Activated CD4-positive, alpha-beta T cell treated with anti-CD3 and anti-CD28 coated beads for 36 hours (primary cell): ENCODE measurements at regions not wholly inside any gene's neighbourhood (a gene's known extent, or its start where the extent isn't known, plus 50 kb on each side); places are given as distances from the start of the nearest gene placed in this dataset.

ENCODE experiments used
- ATAC-seq: fragments of 200-7000 bp; cut with Tn5 transposase; one replicate; pipeline ENCODE4 v1.10.0; 2021; ENCODE audit warnings: mild to moderate bottlenecking, moderate library complexity
- CTCF ChIA-PET: fragments of 350-600 bp; sonication (Branson Sonifier 250); formaldehyde crosslinking; loops from one replicate; lab custom pipeline; 2021; ENCODE audit warnings: antibody characterized with exemption; lab: Charles Lee
- POLR2A ChIA-PET: fragments of 350-600 bp; sonication (Branson Sonifier 250); formaldehyde crosslinking; loops from one replicate; lab custom pipeline; 2021; ENCODE audit warnings: antibody characterized with exemption, inconsistent platforms; lab: Charles Lee
- DNase-seq: peaks from one replicate; pipeline ENCODE4 v3.0.0-alpha.2; 2020
- H3K27ac Mint-ChIP-seq: one replicate; pipeline ENCODE4 v1.8.0; 2021; ENCODE audit warnings: mixed read lengths
- H3K27me3 Mint-ChIP-seq: one replicate; pipeline ENCODE4 v1.8.0; 2021; ENCODE audit warnings: mixed read lengths
- H3K36me3 Mint-ChIP-seq: one replicate; pipeline ENCODE4 v1.8.0; 2021; ENCODE audit warnings: low read depth, mixed read lengths
- H3K4me1 Mint-ChIP-seq: one replicate; pipeline ENCODE4 v1.8.0; 2021; ENCODE audit warnings: mixed read lengths
- H3K4me3 Mint-ChIP-seq: one replicate; pipeline ENCODE4 v1.8.0; 2021; ENCODE audit warnings: mild to moderate bottlenecking, moderate library complexity, mixed read lengths
- H3K9me3 Mint-ChIP-seq: one replicate; pipeline ENCODE4 v1.8.0; 2021; ENCODE audit warnings: low read depth, mixed read lengths
- intact Hi-C, 2 experiments: fragments of 100-400 bp; cut with DNase I in 1 of 2; cut with micrococcal nuclease in 1 of 2; formaldehyde crosslinking; loops; one replicate each; pipeline versions ENCODE4 v1.14.2 to v1.15.1; 2022 to 2024; cut with DNase I, micrococcal nuclease

DNA sequence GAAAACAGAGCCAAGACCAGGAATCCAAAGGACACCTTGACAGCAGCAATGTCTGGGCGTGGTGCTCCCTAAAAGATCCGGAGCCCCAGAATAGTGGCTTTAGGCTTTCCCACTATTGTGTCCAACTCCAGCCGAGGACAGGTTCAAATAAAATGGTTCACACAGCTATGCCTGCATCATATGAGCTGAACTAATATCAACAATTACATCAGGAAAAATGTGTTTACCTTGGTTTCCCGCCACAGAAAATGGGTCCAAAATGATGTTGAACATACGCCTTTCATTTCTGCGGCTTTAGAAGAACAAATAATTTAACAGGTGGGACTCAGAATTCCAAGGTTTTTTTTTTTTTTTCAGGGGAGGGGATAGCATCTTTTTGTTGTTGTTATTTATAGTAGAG, 93.6 kb downstream of the OSR1 start:
- ChIA-PET POLR2A (no interaction called here), CTCF (no interaction called here)
- DNase-seq, result no peak
- ATAC-seq, result no peak
- no peaks in the 10 kb centered on the region for H3K4me1 Mint-ChIP-seq
- intact Hi-C loops, result no loop called here
- H3K4me3 Mint-ChIP-seq, result no peak overlapping the region
- no peaks in the 10 kb centered on the region for H3K36me3 Mint-ChIP-seq
- H3K9me3 Mint-ChIP-seq, result peaks cover 2% of the 10 kb centered on the region
- no peak overlapping the region for H3K27ac Mint-ChIP-seq
- H3K27me3 Mint-ChIP-seq, result no peaks in the 10 kb centered on the region

DNA sequence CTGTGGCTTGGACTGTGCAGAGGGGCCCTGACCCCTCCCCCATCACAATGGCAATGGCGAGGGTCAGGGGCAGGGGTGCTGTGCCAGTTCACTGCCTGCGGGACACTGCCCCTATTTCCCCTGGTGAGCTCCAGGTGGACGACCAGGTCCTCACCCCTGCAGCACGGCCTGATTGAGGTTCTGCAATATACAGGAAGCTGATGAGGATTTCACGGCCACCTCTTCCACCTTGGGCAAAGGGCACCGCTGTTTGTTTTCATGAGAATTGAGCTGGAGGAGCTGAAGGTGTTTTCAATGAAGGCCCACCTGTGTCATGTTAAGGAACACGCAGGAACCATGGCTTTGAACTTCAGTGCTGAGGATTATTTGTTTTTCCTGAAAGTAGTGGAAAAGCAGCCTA, 96.3 kb downstream of the OSR1 start:
- Mint-ChIP-seq H3K27ac (no peak overlapping the region), H3K36me3 (no peaks in the 10 kb centered on the region), H3K27me3 (no peaks in the 10 kb centered on the region), H3K9me3 (peaks cover 4% of the 10 kb centered on the region), H3K4me1 (no peaks in the 10 kb centered on the region), H3K4me3 (no peak overlapping the region)
- no peak for DNase-seq
- POLR2A ChIA-PET, result no interaction called here
- ATAC-seq, result no peak
- CTCF ChIA-PET, result interaction anchor here (0.5 kb wide), 1 partner anchor 961 kb away, joined by 3 read pairs; no protein-coding TSS in a partner anchor
- intact Hi-C loops, result no loop called here

DNA sequence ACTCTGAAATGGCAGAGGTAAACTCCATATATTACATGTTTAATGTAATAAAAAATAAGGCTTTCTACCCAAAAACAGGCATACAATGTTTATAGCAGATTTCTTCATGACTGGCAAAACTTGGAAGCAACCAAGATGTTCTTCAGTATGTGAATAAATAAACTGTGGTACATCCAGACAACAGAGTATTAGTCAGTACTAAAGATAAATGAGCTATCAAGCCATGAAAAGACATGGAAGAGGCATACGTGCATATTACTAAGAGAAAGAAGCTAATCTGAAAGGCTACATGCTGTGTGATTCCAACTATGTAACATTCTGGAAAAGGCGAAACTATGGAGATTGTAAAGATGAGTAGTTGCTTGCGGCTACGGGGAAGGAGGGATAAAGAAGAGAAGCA, 97.4 kb downstream of the OSR1 start:
- peaks cover 4% of the 10 kb centered on the region for H3K9me3 Mint-ChIP-seq
- no peak for ATAC-seq
- H3K27ac Mint-ChIP-seq, result no peak overlapping the region
- H3K4me1 Mint-ChIP-seq, result no peaks in the 10 kb centered on the region
- POLR2A ChIA-PET, result no interaction called here
- H3K4me3 Mint-ChIP-seq, result no peak overlapping the region
- no peak for DNase-seq
- no peaks in the 10 kb centered on the region for H3K27me3 Mint-ChIP-seq
- intact Hi-C loops, result no loop called here
- CTCF ChIA-PET, result no interaction called here
- no peaks in the 10 kb centered on the region for H3K36me3 Mint-ChIP-seq

DNA sequence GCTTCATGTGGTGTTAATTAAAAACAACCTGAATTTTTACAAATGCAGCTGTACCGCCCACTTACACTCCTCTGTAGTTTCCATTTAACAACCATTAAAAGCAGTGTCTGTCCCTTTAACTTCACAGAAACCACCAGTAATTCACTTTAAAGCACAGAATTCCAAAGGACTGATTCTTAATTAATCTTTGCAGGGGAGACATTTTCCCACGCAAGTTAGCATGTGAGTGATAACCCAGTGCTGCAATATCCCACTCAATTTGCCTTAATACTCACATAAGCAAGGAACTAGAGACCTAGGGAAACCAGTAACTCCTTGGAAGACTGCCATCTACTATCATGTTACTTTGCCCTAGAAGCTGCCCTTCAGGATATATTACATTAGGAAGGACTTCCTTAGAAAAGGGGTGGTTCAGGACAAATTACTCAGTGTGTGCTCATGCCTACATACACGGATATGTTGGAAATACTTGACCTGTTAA, 102.3 kb downstream of the OSR1 start:
- Mint-ChIP-seq H3K27me3 (peaks cover 4% of the 10 kb centered on the region), H3K4me3 (no peak overlapping the region), H3K9me3 (peaks cover 4% of the 10 kb centered on the region), H3K4me1 (no peaks in the 10 kb centered on the region), H3K36me3 (no peaks in the 10 kb centered on the region), H3K27ac (no peak overlapping the region)
- ChIA-PET POLR2A (no interaction called here), CTCF (no interaction called here)
- ATAC-seq (no peak), DNase-seq (no peak)
- intact Hi-C loops, result no loop called here

DNA sequence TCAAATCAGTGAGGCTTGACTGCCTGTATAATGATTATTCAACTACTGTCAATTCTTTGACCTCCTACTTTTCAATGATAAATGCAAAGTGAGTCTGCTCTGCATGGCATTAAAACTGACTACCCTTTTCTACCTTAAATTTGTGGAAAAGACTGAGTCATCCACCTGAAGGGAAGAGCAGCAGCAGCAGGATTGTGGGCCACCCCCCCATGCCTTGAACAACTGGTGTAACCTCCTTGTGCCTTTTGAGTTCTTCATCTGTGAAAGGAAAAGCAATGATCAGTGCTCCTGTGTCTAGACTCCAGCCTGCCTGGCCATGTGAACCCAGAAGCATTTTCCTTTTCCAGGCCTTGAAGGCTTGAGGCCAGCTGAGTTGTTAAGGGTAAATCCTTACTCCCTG, 102.9 kb downstream of the OSR1 start:
- peaks cover 4% of the 10 kb centered on the region for H3K9me3 Mint-ChIP-seq
- H3K27me3 Mint-ChIP-seq, result peaks cover 4% of the 10 kb centered on the region
- ATAC-seq (no peak), DNase-seq (no peak)
- CTCF ChIA-PET, result no interaction called here
- POLR2A ChIA-PET, result no interaction called here
- H3K27ac Mint-ChIP-seq, result no peak overlapping the region
- no peak overlapping the region for H3K4me3 Mint-ChIP-seq
- intact Hi-C loops, result no loop called here
- H3K4me1 Mint-ChIP-seq, result no peaks in the 10 kb centered on the region
- H3K36me3 Mint-ChIP-seq, result no peaks in the 10 kb centered on the region

DNA sequence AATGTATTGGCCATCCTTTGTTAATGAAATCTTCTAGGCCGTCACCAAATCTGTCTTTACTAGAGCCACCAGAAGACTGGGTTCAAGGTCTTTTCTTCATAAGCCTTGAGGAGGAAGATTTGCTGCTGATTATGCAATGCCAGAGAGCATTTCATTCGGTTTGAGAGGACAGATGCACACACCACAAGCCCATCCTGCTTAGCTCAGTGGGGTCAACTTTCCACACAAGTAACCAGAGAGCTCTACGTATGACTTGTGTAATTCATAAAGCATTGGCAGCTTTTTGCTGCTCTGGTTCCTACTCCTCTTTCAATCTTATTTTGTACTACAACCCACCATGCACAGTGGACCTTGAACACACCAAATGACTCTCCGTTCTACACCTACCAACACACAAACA, 106.9 kb downstream of the OSR1 start:
- Mint-ChIP-seq H3K4me3 (no peak overlapping the region), H3K27ac (no peak overlapping the region), H3K36me3 (no peaks in the 10 kb centered on the region), H3K9me3 (no peaks in the 10 kb centered on the region), H3K4me1 (no peaks in the 10 kb centered on the region), H3K27me3 (peaks cover 4% of the 10 kb centered on the region)
- CTCF ChIA-PET, result interaction anchor here (0.8 kb wide), 1 partner anchor 29 kb away, joined by 3 read pairs; no protein-coding TSS in a partner anchor
- DNase-seq, result no peak
- intact Hi-C loops, result no loop called here
- no peak for ATAC-seq
- POLR2A ChIA-PET, result no interaction called here

DNA sequence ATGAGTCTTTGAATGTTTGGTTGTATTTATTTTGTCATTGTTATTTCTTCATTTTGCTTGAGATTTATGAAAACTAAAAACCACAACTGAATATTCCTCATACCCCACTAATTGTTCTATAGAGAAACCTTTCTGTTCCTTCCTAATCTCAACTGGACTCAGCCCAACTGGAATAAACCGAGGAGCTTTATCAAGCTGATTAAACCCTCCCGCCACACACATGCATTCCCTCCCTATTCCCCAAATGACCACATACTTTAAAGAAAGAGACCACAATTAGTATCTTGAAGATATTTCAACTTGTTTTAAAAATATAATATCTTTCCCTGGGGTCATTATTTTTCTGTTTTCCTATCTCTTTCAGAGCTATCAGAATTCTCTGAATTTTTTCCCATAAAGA, 107.5 kb downstream of the OSR1 start:
- Mint-ChIP-seq H3K36me3 (no peaks in the 10 kb centered on the region), H3K4me3 (no peak overlapping the region), H3K9me3 (no peaks in the 10 kb centered on the region), H3K27me3 (peaks cover 4% of the 10 kb centered on the region), H3K27ac (no peak overlapping the region), H3K4me1 (no peaks in the 10 kb centered on the region)
- ChIA-PET POLR2A (no interaction called here), CTCF (no interaction called here)
- ATAC-seq (no peak), DNase-seq (no peak)
- intact Hi-C loops, result no loop called here

DNA sequence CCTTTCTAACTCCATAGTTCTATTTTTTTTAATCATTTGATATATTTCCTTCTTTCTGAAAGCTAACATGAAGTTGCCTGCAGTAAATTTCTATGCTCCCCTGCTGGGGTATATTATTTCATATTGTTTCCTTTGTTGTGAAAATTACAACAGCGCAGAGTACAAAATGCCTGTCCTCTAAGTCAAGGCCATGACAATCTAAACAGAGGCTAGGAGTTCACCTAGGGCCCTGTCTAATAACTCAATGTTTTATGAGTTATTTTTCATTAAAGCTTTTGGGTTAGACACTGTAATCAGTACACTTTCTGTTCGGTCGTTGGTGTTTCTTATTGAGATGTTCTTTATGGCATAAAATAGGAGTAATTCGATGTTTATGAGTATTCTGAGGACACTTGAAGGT, 111.2 kb downstream of the OSR1 start:
- Mint-ChIP-seq H3K4me1 (no peaks in the 10 kb centered on the region), H3K27ac (no peak overlapping the region), H3K27me3 (no peaks in the 10 kb centered on the region), H3K9me3 (no peaks in the 10 kb centered on the region), H3K36me3 (no peaks in the 10 kb centered on the region), H3K4me3 (no peak overlapping the region)
- POLR2A ChIA-PET, result no interaction called here
- no peak for DNase-seq
- intact Hi-C loops, result no loop called here
- no peak for ATAC-seq
- CTCF ChIA-PET, result interaction anchor here (0.7 kb wide), 1 partner anchor 262 kb away, joined by 3 read pairs; no protein-coding TSS in a partner anchor

DNA sequence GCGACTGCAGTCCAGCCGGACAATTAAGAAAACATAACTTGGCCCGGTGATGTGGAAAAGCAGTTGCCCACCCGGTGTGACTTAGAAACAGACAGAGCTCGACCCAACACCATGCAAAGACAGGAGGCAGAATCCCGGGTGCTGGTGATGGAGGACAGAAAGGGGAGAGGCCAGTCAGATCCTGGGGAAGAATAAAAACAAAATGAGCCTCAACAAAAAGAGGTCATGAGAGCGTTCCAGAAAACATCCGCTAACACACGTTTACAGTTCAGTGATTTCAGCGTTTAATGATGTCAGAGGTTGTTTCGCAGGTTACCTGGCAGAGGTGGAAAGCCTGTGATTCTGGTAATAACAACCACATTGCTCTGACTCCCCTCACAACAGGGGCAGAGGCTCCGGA, 111.9 kb downstream of the OSR1 start:
- DNase-seq (no peak), ATAC-seq (no peak)
- Mint-ChIP-seq H3K4me3 (no peak overlapping the region), H3K9me3 (no peaks in the 10 kb centered on the region), H3K27me3 (no peaks in the 10 kb centered on the region), H3K36me3 (no peaks in the 10 kb centered on the region), H3K4me1 (no peaks in the 10 kb centered on the region), H3K27ac (no peak overlapping the region)
- ChIA-PET POLR2A (no interaction called here), CTCF (no interaction called here)
- intact Hi-C loops, result no loop called here

DNA sequence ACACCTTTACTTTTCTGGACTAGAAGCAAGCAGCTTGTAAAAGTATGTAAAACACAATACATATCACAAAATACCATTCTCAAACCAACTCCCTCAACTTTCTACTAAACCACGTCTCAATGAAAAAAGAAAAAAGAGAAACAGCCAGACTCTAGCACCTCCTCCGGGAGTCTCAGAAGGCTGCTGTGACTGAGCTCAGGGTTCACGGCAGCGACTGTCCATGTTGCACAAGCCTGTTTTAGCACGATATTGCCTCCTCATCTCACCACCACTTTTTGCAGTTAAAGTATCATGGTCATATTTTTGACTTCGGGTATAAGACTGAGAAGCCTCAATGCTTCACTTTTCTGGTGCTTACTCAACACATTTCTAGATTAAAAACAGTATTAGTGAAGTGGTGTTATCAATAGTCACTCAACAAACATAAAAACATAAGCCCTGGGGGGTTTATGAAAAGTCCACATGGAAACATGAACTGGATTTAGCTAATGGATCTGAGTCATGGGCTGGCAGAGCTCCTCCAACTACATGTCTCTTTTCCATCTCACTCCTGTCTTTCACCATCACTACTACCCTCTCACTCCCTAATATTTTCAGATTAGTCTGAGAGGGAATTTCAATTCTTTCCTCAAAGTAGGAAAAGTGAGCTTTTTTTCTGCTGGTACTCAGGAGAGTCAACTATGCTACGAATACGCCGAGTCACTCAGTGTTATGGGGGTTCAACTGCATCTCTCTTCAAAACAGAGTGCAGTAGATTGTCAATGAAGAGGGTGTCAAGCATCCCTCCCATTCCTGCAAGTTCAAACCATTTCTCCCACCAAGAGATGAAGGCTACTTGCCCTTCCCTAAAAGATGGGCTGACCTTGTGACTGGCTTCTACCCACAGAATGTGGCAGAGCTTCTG, 113.7 kb downstream of the OSR1 start:
- ATAC-seq, result no peak
- CTCF ChIA-PET, result interaction anchor here (0.6 kb wide), 1 partner anchor 524 kb away, joined by 3 read pairs; no protein-coding TSS in a partner anchor
- POLR2A ChIA-PET, result no interaction called here
- intact Hi-C loops, result no loop called here
- Mint-ChIP-seq H3K27me3 (no peaks in the 10 kb centered on the region), H3K4me3 (no peak overlapping the region), H3K4me1 (no peaks in the 10 kb centered on the region), H3K9me3 (no peaks in the 10 kb centered on the region), H3K27ac (no peak overlapping the region), H3K36me3 (no peaks in the 10 kb centered on the region)
- no peak for DNase-seq

DNA sequence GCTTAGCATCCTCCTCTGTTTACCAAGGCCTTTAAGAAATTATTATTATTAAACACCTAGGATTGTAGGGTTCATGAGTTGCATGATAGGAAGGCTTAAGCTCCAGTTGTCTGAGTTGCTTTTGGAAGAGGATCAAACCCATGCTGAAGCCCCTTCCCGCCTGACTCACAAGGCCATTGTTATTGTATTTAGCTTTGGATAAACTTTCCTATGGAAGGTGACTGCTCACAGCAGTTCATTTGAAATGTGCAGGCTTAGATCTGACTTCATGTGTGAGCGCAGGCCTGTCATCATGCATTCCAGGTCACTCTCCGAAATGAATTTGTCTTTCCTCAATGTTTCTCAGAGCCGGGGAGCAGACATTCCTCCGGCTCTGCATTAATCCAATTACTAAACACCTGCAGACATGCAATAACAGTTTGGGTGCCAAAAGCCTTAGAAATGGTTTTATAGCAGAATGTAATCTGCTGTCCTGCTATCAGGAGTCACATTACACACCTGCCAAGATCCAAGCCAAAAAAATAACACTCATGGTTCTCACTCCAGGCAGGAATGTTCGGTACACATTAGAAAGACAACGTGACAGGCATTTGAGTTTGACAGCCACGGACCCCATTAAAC, 119.9 kb downstream of the OSR1 start:
- Mint-ChIP-seq H3K27me3 (no peaks in the 10 kb centered on the region), H3K27ac (no peak overlapping the region)
- CTCF ChIA-PET, result no interaction called here

DNA sequence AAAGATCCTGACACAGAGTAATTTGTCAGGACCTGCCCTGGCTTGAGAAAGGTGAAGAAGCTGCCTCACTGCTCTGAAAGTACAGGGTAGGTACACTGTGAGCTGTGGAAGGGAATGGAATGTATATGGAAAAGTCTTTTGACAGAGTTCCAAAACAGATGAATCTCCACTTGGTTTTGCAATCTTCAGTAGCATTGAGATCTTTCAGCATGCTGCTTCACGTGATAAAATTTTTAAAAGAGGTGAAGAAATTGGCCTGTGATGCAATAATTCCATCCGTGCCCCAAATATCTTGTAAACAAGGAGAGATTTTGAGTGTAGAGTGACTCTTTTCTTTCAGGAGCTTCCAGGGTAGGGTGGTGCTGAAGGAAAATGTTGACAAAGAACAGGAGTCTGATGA, 123.1 kb downstream of the OSR1 start:
- Mint-ChIP-seq H3K9me3 (no peaks in the 10 kb centered on the region), H3K4me3 (no peak overlapping the region), H3K4me1 (no peaks in the 10 kb centered on the region), H3K36me3 (no peaks in the 10 kb centered on the region), H3K27me3 (no peaks in the 10 kb centered on the region), H3K27ac (no peak overlapping the region)
- ChIA-PET CTCF (no interaction called here), POLR2A (interaction anchor here (0.7 kb wide), 1 partner anchor 693 kb away, joined by 3 read pairs; no protein-coding TSS in a partner anchor)
- no peak for ATAC-seq
- DNase-seq, result no peak
- intact Hi-C loops, result no loop called here

More for the DNA sequence above, 119.9 kb downstream of the OSR1 start:
- POLR2A ChIA-PET, result no interaction called here
- Mint-ChIP-seq H3K4me3 (no peak overlapping the region), H3K4me1 (no peaks in the 10 kb centered on the region), H3K36me3 (no peaks in the 10 kb centered on the region), H3K9me3 (no peaks in the 10 kb centered on the region)
- ATAC-seq (no peak), DNase-seq (no peak)
- intact Hi-C loops, result no loop called here
